HG03442 (cell line): ENCODE measurements at regions not wholly inside any gene's neighbourhood (a gene's known extent, or its start where the extent isn't known, plus 50 kb on each side); places are given as distances from the start of the nearest gene placed in this dataset.

Source experiments
- ATAC-seq: cut with Tn5 transposase; IDR thresholded peaks from one replicate; pipeline ENCODE4 v1.9.1; 2021; ENCODE audit warnings: mild to moderate bottlenecking, moderate library complexity; ENCODE audit not compliant: unreplicated experiment

DNA sequence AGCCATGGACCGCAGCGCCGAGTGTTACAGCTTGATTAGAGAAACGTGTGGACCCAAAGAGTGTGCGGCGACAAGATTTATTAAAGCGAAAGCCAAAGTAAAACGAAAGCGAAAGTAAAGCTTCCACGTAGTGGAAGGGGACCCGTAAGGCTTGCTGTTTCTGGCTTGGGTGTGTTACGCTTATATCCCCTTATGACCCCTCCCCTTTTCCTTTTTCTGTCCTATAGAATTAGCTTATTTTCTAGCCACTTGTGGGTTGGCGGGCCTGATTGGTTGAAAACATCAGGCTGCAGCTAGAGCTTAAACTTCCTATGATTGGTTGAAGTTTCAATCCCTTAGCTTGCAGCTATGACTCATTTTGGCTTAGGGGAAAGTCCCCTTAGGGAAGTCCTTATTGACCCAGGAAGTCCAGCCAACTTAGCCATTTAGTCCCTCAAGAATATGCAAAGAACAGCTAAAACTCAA lies 969.7 kb downstream of the DCDC2C start:
- no peak for ATAC-seq

DNA sequence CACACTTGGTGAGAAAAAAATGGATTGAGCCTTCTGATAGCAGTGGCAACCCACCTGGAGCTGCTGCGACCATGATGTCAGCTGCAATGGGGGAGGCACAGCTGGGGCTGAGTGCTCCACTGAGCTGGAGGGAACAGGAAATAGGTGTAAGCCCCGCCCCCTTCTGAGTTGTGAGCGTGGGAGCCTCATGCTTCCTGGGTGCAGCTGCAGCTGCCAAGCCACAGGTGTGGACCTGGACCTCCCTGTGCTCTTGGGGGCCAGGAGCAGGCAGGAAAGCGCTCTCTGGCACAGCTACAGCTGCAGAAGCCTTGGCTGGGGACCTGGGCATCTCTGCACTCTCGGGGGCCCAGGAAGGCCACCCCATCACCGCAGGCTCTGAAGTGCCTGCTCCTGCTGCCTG lies 970.6 kb downstream of the DCDC2C start:
- no peak for ATAC-seq

DNA sequence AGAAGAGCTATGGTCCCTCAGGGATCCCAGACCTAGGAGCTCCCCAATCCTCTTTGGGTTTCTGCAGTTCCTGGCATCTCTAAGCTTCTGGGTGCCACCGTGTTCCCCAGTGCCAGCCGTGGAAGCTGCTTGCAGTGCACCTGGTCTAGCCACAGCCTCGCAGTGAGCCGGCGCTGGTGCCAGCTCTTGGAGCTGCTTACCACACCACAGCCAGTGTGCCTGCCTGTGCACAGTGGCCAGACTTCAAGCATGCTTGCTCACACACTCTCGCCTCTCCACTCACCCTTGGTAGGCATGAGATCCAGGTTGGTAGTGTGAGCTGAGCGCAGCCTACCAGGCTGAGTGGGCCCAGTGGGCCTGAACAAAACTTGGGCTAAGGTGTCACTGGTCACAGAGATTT lies 971.9 kb downstream of the DCDC2C start:
- no peak for ATAC-seq

DNA sequence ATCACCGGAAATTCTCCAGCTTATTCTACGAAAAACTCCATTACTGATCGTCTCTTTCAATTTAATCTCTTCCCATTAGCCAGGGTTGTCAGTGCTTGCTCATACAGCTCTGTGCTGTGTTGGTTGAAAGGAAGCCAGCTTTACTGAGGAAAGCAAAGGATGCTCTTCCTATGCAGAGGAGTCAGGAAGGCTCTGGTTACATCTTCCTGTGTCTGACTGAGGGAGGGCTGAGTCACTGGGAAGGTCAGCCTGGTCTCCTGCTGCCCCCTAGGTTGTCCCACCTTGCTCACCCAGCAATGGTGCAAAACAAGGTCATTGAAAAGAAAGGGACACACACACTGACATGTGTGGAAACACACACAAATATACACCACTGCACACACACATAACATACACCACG lies 975.6 kb downstream of the DCDC2C start:
- ATAC-seq: no peak

DNA sequence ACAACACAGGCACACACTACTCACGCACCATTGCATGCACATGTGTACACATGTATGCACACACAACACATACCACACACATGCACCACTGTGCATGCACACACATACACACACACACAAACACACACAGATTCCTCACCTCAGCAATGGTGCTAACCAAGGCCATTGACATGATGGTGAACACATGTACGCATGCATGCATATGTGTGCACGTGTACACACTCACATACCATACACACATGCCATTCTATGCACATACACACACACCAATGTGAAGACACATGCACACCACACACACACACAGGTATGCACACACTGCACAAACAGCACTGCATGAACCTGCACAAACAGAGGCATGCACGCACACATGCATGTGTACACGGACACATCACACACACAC lies 976.0 kb downstream of the DCDC2C start:
- ATAC-seq: no peak

DNA sequence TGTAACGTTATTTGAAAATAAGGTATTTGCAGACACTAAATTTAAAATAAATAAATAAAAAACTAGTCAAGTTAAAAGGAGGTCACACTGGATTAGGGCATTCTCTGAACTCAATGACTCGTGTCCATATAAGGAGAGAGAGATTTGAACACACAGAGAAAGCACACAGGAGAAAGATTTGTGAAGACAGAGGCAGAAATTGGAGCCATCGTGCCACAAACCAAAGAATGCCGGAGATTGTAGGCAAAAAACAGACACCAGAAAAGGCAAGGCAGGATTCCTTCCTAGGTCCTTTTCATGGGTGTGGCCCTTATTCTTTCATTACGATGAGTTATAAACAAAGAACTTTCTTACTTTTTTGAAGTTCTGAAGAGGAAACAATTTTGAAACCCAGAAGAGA lies 981.5 kb downstream of the DCDC2C start:
- ATAC-seq: no peak

DNA sequence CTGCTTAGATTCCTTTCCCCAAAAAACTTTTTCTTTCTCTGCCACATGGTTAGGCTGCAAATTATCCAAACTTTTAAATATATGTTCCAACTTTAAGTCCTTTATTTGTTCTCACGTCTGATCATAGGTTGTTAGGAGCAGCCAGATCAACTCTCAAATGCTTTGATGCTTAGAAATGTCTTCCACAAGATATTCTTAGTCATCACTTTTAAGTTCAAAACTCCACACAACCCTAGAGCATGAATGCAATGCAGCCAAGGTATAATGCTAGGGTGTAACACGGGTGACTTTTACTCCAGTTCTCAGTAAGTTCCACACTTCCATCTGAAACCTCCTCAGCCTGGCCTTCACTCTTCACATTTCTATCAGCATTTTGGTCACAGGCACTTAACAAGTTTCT lies 987.5 kb downstream of the DCDC2C start:
- ATAC-seq: no peak

DNA sequence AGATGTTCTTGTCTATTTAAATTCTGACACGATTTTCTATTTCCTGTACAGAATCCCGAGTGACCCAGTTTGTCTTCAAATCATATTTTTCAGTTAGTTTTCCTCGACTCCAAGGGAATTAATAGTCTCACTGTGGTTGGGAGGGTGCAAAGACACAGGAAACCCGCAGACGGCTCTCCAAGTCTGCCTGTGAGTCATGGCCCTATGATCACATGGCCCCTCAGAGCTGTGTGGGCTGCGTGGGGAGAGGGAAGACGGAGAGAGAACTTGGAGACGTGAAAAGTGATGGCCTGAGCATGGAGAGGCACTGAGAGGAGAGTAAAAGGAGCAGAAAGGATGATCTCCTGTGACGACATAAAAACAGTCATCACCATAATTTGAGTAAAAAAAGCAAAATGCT lies 989.9 kb downstream of the DCDC2C start:
- ATAC-seq: no peak

DNA sequence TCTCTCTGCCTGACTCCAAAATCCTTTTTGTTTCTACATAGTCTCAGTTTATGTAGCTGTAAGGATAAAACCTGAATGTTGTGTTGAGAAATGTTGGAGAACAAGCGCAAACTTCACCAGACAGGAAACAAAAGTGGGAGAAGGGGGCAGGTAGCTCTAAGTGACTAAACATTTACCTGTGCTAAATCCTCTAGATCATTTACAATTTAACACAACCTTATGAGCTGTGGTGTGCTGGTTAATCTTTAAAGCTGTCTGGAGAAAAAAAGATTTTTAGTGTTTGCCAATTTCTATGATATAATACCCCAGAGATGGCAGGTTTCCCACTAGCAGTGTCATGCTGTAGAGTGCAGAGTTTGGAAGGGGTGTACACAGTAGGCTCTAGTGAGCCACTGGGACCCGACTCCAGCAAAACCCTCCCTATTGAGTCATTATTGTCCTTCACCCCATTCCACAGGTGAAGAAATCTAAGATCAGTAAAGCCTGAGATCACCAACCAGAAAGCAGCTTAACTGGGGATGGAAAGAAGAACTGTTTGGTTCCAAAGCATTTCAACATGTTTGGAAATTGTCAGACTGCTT lies 992.0 kb downstream of the DCDC2C start:
- ATAC-seq: no peak

DNA sequence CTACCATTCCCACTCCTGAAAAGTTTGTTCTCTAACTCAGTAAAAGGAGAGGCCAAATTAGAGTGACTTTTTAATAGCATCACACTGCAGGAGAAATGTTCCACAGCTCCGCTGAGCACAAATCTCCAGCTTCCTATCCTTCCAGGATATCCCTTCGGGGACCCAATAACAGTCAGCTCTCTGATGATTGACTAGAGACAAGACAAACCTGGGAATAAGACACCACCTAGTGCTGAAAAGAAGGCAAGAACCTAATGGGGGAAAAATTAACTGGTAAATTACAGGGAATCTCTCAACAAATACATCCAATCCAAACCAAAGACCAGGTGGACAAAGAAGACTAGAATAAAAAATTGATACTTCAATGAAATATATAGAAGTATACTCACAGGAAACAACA lies 977.1 kb upstream of the SOX11 start:
- ATAC-seq: no peak

DNA sequence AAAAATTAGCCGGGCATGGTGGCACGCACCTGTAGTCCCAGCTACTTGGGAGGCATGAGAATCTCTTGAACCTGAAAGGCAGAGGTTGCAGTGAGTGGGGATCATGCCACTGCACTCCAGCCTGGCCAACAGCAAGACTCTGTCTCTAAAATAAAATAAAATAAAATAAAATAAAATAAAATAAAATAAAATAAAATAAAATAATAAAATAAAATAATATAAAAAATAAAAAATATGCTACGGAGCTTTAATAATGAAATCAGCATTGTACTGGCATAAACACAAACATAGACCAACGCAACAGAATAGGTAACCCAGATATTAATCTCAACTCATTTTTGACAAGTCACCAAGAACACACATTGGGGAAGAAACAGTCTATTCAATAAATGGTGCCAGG lies 973.4 kb upstream of the SOX11 start:
- ATAC-seq: no peak

DNA sequence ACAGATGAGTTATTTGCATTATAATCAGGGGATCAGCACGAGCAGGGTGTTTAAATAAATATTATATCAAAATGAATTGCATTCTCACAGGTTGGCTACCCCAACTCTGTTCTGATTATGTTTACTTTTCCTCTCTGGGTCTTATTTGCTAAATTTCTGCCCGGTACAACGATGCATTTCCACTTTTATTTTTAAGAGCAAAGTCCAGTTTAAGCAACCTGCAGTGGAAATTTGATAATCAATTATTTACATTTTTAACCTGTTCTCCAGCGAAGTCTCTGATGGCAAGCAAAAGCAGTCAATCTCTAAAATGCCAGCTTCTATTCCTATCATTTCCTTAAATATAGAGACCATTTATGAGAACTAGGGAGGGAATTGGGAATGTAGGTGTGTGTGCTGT lies 966.6 kb upstream of the SOX11 start:
- ATAC-seq: no peak

DNA sequence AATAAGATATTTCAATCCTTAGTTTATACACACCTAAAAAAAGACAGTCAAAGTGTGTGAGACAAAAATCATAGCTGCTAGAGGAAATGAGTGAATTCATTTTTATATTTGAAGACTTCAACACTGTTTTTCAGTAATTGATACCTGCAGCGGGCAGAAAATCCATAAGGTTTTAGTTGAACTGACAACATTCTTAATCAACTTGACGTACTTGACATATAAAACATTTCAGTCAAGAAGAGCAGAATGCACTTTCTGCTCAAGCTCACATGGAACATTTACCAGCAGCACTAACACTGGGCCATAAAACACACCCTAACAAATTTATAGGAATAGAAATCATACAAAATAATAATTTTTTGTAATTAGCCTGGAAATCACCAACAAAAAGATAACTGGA lies 959.6 kb upstream of the SOX11 start:
- no peak for ATAC-seq

DNA sequence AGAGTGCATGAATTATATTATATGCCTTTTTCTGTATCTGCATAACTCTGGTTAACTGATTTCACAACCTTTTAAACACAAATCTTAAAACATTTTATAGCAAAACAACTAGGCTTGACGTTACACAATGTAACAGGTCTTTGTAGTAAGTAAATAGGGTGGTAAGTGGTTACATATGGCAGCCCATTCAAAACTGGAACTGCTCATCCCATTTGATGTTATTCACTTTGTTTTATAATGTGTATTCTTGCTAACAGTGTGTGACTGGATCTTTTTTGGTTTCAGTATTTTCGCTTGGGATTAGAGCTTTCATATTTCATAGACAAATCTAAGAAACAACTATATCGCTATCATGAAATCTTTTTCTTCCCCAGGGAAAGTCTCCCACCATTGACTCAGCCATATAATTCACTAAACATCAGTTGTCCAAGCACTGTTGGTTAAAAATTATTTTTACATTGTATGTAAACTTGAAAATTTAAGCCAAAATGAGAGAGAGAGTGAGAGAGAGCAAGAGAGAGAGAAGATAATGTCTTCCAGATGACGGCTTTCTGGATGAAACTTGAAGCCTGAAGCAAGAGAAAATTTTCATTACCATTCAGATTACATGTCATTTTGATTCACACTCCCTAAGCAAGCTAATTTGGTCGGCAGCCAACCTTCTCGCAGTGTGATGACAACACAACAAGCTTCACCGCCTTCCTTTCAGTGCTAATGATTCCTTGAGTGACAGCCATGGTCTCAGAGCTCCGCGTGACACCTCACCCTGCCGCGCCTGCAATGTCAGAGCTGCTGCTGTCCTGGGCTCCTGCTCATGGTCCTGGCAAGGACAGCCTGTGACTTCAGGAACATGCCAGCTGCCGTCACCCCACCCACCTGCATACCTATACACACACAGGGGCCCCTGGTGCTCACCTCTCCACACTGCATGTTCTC lies 946.9 kb upstream of the SOX11 start:
- no peak for ATAC-seq

DNA sequence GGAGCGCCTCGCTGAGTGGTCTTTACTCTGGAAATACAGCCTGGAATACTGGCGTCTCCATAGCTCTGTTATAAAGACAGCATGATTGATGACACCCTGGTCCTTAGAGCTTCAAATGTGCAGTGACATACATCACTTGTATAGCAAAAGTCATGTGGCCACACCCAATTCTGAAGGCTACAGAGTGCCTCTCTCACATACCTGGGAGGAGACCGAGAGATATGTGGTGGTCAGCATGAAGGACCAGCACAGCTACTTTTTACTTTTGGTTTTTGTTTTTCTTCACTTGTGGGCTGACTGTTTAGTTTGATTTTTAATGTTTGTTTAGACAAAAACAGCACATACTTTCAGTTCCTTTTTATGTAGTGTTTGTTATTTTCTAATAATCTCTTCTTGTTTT lies 938.5 kb upstream of the SOX11 start:
- no peak for ATAC-seq

DNA sequence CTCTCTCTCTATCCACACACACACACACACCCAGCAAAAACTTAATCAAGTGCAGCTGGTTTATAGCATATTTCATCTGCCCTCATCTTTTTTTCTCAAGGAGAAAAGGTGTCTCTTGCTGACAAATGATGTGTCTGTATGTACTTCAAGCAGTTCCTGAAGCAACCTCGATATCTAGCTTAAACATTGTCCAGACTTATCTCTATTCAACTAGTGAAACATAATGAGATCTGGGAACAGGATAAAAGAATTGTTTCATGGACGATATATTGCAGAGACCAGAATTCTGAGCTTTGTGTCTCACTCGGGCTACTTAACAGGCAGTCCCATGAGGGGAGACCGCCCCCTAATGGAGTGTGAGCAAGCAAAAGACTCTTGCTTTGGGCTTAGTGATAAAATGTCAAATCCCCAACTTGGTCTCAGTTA lies 929.2 kb upstream of the SOX11 start:
- no peak for ATAC-seq

DNA sequence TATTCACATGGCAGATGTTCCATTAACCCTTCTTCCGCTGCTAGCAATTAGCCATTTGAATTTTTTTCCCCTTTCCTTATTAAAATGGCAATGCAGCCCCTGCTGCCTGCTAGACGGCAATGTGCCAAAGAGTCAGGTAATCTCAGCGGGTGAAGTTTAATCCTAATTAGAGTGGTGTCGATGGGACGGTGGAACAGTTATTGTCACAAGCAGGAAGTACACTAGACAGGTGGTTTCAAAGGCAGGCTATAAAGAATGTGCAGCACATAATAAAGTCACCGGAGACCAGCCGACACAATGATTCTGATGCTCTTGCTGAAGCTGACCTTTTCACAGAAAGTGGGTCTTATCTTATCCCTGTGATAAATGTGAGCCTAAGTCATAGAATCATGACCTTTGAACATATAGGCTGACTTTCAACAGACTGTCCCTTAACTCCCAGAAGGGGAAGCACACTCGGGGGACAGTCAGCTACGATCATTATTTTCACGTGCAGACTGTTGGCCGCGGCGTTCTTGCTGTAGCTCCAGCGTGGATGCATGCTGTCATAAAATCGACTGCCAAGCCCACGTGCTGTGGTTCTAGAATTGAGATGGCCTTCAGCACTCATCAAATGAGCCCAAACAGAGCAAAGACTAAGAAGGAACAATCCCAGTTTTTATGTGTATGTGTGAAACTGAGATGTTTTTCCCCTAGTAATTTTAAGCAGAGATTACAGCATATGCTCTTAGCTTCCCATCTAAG lies 926.2 kb upstream of the SOX11 start:
- ATAC-seq: no peak

DNA sequence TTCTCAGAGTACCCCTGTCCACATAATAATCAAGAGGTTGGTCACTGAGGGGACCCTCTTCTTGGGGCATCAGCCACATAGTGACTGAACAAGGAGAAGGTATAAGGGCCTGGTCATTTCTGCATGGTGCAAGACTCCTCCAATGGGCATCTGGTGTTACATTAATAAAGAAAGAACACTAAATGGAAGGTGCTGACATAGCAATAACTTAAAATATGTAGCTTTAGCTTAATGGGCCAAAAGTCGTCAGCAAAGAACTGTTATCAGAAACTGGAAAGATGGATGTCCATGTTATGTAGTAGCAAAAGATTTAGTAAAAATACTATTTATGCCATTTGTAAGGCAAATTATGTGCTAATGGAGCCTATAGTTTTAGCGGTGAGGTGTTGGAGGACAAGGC lies 916.5 kb upstream of the SOX11 start:
- ATAC-seq: no peak

DNA sequence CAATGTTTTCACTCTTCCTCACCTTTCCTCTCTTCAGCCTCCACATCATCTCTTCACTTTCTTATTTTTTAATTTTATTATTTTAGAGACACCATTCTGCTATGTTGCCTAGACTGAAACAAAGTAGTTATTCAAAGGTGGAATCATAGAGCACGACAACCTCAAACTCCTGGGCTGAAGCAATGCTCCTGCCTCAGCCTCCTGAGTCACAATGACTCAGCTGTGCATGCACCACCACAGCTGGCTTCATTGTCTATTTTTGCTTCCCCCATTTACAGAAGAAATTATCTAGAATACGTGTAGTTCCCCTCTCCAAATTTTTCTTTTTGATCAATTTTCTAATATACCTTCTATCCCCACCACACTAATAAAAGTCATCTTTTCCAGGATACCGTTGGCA lies 911.5 kb upstream of the SOX11 start:
- ATAC-seq: no peak

DNA sequence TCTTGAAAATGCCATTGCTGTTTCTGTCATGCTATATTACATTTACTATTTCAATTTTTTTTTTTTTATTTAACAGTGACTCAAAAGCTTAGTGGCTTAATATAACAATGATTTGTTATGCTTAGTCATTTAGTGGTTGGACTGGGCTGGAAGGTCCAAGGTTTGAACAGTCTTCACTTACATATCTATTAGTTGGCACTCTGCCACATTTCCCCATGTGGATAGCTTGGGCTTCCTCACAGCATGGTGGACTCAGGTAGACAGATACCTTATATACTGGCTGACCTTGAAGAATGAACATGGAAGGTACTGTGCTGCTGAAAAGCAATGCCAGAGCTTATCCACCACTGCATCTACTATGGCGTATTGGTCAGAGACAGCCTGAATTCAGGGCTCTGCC lies 909.5 kb upstream of the SOX11 start:
- ATAC-seq: no peak

DNA sequence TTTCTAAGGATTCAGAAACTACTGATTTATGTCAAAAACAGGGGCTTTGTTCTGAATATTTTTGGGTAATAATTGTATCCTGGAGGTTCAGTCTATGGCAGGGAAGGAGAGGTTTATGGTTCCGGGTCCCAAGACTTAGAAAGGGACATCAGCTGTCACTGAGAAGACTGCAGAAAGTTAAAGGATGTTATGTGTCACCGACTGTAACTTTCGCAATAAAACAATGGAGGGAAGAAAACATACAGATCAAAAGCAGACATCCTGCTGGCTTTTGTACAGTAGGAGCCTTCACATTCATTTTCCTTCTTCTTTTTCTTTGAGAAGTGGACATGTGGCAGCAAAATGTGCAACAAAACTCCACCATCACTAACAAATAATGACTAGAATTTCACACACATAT lies 900.7 kb upstream of the SOX11 start:
- no peak for ATAC-seq

DNA sequence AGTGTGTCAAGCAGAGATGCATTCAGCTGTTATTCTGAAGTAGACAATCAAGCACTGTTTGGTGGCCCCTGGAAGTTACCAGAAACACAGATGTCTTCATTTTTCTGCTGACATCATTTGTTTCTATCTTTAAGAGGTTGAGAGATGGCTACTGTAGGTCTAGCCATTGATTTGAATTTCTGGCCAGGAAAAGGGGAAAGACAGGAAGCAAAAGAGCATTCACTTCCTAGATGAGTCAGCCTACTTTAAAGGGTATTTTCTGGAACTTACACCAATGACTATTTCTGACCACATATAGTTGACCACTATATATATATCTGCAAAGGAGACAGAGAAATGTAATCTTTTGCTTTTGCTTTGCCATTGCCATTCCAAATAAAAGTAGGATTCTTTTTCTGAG lies 900.1 kb upstream of the SOX11 start:
- ATAC-seq: no peak
